Activated CD8-positive, alpha-beta memory T cell treated with anti-CD3 and anti-CD28 coated beads, Interleukin-2, amount 50 U/mL, for 1 hour (primary cell): ENCODE measurements at regions not wholly inside any gene's neighbourhood (a gene's known extent, or its start where the extent isn't known, plus 50 kb on each side); places are given as distances from the start of the nearest gene placed in this dataset.

ENCODE experiments used
- DNase-seq: peaks from one replicate; pipeline ENCODE4 v3.0.0-alpha.2; 2020; ENCODE audit errors: extremely low read depth

DNA sequence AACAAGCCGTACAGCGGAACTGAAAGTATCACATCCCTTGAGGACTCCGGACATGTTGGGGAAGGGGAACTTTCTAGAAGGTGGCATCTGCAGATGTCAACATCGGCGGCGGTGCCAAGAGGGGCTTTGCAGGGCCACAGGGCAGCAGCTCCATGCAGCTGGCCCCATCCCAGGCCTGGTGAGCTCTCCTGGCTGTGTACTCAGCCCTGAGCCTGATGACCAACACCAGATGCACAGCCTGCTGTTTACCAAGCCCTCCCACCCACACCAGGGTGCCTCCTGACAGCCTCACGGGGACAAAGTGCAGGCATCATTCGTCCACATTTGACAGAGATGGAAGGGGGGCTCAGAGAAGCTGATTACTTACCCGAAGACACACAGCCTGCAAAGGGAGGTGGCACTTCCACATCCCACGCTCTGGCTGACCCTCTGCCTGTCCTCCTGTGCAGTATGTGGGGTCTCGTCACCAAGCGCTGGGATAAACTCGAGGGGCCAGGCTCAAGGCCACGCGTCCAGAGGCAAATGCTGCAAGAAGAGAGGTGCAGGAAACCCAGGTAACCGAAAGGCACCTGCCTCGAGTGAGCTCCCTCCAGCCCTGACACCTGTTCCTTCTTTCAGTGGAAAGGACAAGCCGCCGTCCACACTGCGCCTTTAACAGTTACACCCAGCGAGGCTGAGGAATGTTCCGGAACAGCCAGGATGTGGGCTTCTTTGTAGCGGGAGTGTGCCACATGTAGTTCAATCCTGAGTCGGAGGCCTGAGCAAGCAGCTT lies 69.0 kb upstream of the ASAP2 start:
- no peak for DNase-seq

DNA sequence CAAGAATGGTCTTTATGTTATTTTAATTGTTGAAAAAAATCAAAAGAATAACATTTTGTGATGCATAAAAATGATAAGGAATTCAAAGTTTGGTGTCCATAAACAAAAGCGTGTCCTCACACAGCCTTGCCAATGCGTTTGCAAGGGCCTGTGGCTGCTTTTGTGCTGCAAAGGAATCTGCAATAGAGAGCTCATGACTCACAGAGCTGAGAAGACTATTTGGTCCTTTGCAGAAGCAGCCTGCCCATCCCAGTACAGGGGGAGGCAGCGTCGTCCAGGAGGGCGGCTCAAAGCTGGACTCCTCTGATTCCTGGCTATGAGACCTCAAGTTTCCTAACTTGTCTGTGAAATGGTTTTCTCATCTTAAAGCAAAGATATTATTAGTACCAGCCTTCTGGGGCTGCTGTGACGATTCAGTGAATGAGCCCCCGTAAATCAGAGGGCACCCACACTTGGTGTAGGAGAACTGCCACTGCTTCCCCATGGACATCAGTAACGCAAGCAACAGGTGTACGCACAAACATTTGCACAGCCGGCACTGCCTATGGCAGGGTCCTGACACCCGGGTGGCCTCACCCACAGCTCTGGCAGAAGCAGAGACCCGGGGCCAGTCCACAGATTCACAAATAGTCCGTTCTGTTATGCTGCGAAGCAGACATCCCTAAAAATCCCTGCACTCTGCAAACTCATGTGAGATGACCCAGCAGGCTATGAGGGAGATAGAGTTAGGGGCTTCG lies 70.6 kb upstream of the ASAP2 start:
- DNase-seq, result no peak

DNA sequence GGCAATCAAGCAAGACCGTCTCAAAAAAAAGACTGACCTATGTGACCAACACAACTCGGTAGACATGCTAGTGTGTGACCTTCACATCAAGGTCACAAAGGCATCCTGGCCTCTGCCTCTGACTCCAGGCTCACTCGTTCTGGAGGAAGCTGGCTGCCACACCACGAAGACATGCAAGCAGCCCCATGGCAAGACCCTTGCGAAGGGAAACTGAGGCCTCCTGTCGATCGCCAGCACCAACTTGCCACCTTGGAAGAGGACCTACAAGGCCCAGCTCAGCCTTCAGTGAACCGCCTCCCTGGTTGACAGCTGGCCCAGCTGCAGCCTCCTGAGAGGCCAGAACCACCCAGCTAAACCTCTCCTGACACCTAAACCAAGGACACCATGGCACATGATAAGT lies 79.3 kb upstream of the ASAP2 start:
- DNase-seq, result no peak

DNA sequence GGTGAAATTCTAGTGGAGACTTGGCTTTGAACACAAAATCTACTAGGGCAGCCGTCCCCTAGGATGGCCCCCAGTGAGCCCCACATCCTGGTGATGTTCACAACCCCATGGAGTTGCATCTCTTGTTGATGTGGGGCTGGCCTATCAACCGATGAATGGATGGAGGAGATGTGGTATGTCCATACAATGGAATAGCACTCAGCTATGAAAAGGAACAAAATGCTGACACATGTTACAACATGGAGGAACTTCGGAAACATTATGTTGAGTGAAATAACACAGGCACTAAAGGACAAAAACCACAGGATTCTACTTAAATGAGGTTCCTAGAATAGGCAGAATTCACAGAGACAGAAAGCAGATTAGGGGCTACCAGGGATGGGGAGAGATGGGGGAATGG lies 80.1 kb upstream of the ASAP2 start:
- no peak for DNase-seq

DNA sequence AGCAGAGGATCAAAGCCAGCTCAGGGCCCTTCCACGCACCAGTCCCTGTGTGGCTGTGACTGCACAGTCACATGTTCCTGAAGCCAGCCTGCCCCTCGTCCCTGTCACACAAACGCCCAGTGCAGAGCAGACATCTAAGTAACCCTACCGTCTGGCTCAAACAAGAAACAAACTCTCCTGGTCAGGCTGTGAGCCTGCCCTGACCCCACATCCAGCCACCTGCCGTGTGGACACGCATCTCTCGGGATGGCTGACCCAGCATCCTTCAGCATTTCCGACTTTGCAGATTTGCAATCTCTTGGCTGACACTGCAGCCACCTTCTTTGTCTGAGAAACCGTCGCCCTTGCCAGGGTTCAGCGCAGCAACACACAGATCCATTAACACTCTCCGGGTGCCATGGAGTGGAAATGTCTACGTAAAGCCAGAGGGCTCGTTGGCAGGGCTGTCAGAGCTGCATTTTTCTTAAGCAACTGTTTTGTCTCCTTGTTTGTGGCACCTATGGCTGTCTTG lies 82.3 kb upstream of the ASAP2 start:
- DNase-seq, result no peak

DNA sequence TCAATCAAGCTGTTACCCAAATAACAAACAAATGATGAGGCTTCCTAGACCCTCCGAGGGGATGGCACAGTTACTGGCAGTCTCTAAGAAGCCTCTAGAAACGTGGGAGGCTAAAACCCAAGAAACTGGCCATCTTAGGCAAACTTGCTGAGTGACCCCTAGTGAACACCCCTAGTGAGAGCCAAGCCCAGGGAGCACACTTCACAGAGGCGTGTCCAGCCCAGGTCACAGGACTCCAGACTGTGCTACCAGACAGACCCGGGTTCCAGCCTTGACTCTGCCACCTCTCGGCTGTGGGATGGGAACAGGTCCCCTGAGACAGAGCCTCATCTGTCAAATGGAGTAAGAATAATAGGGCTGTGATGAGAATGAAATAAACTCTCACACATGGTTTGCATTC lies 83.5 kb upstream of the ASAP2 start:
- no peak for DNase-seq

DNA sequence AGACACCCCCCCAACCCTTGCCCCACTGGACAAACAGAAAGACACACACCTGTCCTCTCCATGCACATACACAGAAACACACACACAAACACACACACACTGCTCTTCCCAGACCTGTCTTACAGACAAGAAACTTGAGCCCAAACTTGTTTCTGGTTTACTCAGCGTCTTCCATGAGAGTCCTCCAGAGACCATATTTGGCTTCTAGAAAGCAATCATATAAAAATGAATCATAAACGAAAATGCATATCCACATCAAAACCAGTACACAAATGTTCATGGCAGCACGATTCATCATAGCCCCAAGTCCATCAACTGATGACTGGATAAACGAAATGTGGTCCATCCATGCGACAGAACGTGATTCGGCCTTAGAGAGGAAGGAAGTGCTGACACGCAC lies 84.2 kb upstream of the ASAP2 start:
- DNase-seq, result no peak

DNA sequence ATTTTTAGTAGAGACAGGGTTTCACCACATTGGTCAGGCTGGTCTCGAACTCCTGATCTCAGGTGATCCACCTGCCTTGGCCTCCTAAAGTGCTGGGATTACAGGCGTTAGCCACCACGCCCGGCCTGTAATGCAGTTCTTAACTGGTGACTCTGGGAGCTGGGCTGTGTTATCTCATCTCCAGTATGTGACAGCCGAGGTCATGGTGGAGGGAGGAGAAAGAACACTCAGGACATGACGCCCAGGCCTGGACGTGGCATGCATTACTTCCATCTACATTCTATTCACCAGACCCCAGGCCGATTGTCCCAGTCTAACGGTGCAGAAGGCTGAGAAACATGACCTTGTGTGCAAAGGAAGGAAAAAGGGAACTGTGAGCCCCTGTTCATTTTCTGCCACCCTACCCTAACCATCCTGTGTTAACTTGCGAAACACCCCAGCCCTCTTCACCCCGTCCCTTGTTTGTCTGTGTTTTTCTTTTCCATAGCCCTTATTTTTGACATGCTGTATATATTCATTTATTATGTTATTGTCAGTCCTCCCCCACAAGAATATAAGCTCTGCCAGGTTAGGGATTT lies 88.1 kb upstream of the ASAP2 start:
- no peak for DNase-seq

DNA sequence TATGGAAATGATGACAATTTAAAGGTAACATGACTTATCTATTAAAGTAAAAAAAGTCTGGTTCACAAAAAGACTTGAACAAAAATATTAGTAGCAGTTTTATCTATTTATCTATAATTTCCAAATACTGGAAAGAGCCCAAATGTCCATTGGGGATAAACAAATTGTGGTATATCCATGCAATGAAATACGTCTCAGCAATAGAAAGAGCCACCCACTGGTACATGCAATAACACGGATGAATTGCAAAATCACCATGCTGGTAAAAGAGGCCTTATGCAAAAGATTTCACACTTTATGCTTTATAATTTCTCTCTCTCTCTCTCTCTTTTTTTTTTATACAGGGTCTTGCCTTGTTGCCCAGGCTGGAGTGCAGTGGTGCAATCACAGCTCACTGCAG lies 91.4 kb upstream of the ASAP2 start:
- no peak for DNase-seq

DNA sequence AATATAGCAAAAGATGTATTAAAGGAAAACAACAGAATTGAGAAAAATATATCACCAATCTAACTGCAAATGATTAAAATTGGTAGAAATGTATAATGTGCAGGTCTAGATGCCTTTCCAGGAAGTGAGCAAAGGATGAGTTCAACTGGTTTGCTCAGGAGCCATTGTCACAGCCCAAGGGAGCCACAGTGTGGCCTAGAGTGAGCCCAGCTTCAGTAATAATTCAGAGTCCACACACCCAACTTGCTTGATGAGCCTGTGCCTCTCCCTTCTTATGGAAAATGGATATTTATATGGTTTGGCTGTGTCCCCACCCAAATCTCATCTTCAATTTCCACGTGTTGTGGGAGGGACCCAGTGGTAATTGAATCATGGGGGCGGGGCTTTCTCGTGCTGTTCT lies 92.2 kb upstream of the ASAP2 start:
- no peak for DNase-seq

DNA sequence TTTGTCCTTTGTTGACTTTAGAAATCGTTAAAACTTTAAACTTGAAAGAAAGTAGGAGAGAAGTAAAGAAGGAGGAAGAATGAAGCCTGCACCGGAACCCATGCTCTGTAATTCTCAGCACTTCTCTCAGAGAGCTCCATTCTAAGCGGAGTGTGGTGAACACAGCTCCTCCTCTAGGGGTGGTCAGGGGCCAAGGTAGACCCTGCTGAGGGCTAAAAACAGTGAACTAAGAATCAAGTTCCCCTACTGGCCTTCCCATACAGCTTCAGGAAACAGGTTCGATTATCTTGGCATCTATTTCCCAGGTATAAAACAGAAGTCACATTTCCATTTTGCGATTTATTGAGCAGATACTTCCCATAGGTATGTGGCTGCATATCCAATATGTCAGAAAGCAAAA lies 92.7 kb upstream of the ASAP2 start:
- DNase-seq, result no peak

DNA sequence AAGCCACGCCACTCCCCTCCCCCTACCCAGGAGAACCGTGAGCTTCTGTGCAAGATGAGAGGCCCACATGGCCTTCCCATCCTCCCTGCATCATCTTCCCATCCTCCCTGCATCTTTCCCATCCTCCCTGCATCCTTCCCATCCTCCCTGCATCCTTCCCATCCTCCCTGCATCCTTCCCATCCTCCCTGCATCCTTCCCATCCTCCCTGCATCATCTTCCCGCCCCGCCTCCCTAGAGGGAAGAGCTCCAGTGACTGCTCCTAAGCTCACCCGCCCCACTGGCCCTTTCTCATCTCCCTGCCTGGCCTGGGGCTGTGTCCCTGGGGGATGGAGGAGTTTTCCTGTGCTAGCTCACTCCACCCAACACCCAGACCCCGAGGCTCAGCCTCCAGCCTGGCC lies 93.3 kb upstream of the ASAP2 start:
- DNase-seq, result no peak

DNA sequence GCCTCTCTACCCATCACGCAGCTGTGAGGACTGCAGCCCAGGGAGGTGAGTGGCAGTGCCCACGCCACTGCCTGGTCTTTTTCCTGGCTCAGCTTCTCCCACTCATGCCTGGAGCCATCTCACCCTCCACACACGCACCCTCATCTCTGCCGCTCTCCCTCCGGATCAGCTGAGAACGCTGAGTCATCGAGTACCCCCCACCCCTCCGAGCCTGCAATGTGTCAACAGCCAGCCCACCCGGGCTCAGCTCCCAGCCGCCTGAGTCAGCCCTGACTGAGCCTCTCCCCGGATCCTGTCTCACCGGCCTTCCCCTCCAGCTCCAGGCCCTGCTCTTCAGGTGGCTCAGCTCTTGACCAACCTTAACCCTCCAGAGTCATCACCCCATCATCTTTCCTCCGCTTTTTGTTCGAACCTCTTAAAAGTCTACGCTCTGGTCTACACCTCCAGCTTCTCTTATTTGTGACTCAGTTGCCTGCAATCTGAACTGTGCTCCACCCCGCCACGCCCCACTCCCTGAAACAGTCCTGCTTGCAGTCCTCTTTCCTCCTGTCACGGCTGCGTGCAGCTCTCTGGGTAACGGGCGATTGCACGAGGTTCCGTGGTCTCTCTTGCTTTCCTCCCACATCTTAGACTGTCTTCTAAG lies 94.4 kb upstream of the ASAP2 start:
- DNase-seq, result no peak

DNA sequence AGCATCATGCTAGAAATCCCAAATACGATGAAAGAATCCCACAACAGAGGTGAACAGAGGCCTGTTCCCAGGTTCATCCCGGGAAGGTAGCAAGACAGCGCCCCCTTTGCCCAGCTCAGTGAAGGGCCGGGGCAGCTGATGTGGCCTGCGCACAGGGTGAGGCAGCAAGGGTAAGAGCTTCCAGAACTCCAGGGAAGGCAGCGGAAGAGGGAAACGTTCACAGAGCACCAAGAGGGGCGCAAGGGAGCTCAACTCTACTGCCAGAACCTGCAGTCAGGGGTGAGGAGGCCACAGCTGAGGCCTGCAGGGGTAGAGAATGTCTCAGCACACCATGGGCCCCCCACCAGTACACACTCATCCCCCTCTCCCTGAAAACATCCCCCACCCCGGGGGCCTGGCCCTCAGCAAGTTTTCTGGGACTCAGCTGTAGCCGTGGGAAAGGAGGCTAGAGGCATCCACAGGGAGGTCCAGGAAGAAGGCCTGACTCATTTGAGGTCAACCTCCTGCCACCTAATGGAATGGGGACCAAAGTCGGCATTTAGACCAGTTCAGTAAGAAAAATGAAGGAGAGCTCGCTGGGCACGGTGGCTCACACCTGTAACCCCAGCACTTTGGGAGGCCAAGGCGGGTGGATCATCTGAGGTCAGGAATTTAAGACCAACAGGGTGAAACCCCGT lies 95.6 kb upstream of the ASAP2 start:
- no peak for DNase-seq

DNA sequence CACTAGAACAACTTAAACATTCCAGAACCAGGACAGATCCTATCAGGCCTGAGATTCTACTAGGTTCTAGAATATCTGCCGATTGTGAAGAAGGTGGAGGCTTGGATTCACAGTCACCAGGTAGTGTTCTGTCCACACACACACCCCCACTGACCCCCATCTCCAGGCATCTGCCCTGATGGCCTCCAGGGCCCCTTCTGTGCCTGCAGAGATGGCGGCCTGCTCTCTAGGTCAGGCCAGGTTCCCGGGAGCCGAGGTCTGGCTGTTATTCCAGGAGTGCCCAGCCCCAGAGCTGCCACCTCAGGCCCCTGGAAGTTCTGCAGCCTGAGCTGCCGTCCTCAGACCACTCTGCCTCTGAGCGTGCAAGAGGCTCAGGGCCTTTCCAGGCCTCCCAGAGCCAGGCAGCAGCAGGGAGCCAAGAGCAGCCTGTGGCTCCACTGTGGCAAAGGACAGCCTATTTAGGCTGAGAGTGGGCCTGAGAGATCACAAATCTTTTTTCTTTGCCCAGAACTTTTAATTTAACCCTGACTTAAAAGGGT lies 96.2 kb upstream of the ASAP2 start:
- no peak for DNase-seq

DNA sequence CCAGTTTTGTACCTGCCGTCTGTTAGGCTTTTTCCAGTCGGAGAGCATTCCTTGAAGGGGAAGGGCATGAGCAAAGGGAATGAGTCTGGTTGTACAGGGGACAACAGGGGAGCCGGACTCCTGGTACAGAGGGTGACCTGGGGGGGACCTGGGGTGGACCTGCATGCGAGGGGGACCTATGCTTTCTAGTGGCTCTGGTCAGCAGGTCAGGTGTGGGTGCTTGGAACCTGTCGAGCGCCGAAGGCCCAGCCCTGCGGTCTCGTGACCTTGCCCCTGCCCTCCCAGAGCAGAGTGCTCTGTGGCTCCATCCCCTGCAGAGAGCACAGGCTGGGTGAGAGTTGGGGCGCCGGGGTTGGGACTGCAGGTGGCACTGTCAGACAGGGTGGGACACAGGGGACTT lies 96.7 kb upstream of the ASAP2 start:
- DNase-seq, result no peak

DNA sequence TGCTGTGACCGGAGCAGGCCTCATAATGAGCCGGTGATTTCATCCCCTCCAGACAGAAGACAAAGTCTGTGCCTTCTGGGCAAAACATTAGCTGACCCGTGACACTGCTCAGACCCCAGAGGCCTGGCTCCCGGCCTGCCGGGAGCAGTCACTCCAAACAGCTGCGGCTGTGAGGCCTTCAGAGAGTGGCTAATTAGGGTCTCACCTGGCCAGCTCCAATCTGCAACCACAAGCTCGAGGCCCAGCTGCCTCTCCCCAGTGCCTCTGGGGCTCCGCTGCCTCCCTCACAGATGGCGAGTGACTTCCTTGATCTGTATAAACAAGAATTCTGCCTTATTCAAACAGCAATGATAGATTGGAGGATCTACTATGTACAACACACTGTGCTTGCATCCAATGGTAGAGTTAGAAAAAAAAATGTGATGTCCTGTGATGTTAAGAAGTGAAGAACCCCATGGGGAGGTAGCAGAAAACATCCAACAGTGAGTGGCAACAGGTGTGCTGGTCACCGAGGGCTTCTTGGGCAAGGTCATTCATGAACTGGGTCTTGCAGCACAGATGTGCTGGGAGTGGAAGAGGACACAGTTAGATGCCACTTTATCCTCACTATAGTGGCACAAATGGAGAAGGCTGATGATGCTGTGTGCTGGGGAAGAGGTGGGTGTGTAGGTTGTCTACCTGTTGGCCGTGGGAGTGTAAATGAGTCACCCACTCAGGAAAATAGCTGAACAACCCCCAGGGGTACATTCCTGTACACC lies 98.2 kb upstream of the ASAP2 start:
- no peak for DNase-seq

DNA sequence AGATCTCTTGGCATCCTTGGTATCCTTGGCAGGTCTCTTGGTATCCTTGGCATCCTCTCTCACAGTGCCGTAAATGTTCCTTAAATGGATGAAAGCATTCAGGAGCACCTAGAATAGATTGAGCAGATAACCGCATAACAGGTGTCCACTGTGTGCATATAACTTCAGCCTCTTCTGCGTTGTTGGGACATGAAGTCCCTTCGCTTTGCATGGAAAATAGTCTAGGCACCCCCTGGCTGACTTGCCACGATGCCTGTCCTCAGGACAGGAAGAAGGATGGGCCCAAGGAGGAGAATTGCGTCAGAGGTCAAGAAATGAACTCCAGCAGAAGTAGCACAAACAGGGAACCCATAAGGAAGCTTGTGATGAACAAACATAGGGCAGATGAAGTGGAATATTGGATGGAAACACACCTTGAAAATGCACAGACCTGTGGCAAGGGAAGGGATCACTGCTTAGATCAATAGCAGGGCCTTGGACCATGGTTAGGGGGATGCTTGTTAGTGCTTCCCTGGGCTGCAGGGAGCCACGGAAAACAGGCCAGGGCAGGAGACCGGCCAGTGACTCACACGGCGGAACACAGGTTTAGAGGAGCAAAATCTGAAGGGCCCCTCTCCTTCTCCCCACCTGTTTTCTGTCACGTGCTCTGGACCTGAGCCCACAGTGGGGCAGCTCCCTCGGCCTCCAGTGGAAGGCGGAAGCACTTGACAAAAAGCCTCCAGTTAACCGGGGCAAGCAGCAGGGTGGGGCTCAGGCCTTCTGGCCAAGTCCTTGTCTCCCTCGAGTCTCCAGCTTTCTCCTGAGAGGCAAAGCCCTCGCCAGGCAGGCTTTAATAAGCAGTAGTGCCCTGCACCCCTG lies 99.2 kb upstream of the ASAP2 start:
- no peak for DNase-seq

DNA sequence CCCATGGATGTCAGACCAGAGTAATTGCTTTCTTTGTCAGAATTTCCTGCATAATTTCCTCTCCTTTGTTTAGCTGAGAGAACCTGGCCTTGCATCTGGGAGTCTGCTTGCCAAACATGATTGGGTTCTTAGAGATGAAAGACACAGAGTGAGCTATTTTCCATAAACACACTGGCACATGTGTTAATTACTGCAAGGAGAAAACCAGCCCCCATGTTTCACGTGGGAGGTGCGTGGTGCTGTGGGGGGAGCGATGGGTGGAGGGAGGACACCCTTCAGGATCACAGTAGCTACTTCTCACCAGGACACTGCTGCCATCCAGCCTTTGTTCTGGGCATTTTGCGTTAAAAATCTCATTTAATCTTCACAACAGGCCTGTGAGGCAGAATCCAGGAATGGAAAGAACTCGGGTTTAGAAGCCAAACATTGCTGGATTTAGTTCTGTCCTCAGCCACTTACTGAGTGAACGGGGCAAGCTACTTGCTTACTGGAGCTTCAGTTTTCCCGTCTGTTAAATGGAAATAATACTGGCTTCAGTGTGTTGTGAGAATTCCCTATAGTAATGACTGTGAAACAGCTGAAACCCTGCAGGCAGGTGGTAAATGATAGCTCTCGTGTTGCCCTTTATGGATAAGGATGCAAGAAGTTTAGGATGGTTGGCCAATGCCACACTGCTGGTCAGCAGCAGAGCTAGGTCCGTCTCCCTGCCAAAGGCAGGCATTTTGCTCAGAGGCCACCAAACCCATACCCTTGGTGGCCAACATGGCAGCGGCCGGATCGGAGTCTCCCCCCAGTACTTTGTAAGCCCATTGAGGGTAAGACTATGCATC lies 100.1 kb upstream of the ASAP2 start:
- no peak for DNase-seq
